Mucosa of descending colon (tissue), 3 donors: ENCODE measurements at regions not wholly inside any gene's neighbourhood (a gene's known extent, or its start where the extent isn't known, plus 50 kb on each side); places are given as distances from the start of the nearest gene placed in this dataset.

Experiments
- ATAC-seq: fragments of 200-7000 bp; cut with Tn5 transposase; one replicate; pipeline ENCODE4 v1.9.1; 2020; ENCODE audit warnings: mild to moderate bottlenecking, moderate library complexity
- DNase-seq, 3 donors: peaks; one replicate each; pipeline ENCODE4 v3.0.0-alpha.2; 2020
- H3K36me3 ChIP-seq: fragments of 200-600 bp; one replicate; pipeline ENCODE4 v1.8.0; 2021; ENCODE audit warnings: low read depth, mild to moderate bottlenecking
- H3K4me1 ChIP-seq: fragments of 200-600 bp; one replicate; pipeline ENCODE4 v1.8.0; 2021; ENCODE audit warnings: low read depth, mild to moderate bottlenecking
- H3K4me3 ChIP-seq: fragments of 200-600 bp; one replicate; pipeline ENCODE4 v1.8.0; 2021; ENCODE audit warnings: mild to moderate bottlenecking
- H3K9me3 ChIP-seq: fragments of 200-600 bp; one replicate; pipeline ENCODE4 v1.8.0; 2021; ENCODE audit warnings: mild to moderate bottlenecking
- intact Hi-C, 2 donors: fragments of 100-400 bp; cut with DNase I in 1 of 2; cut with micrococcal nuclease in 1 of 2; formaldehyde crosslinking; loops; one replicate each; pipeline versions ENCODE4 v1.11.0 to v1.11.1; 2022; cut with DNase I, micrococcal nuclease
- TF ChIP-seq, protein P1 (sequence below): fragments of 200-600 bp; IDR thresholded peaks from one replicate; pipeline ENCODE4 v1.8.0; 2022; ENCODE audit warnings: antibody characterized with exemption, mild to moderate bottlenecking
- donor health status: DM: no; HTN: no; CAD: no; lungs with moderate emphysema.
- donor health status: DM: no; HTN: no; CAD: no.
- donor health status: DM: no; HTN: yes; CAD: no.

DNA sequence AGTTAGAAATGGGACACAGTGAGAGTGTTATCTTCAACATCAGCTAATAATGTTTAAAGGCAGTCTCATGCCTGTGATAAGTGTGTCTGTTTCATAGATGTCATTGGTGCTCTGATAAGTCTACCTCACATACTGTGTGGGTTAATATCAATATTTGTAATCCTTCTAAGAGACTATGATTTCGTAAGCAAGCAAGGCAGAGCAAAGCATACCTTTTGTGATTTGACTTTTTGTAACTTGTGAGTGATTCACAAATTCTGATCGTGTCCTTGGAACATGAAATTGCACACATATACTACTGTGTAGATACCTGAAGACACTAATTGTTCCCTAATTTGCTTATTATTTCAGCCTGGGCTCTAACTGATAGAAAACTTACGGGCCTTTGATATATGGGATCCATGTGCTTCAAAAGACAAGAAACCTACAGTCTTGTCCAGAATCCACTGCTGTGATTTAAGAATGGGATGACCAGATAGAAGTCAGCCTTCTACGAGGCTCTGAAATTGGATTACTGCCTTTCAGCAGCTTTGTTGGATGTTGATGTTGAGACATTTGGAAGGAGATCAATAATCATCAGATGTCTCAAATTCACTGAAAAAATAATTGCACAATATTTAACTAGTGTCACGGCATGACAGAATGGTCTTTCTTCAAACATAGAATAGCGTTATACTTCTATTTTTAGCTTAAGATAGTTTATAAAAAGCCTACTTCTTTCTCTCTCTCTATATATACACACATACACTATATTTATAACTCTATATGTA, 63.2 kb upstream of the KLF6 start:
- intact Hi-C loops = no loop called here
- DNase-seq (no peak), ATAC-seq (no peak)
- H3K9me3 ChIP-seq = no peaks in the 10 kb centered on the region
- H3K36me3 ChIP-seq = no peaks in the 10 kb centered on the region
- no peak overlapping the region for H3K4me3 ChIP-seq
- TF ChIP-seq, protein P1, sequence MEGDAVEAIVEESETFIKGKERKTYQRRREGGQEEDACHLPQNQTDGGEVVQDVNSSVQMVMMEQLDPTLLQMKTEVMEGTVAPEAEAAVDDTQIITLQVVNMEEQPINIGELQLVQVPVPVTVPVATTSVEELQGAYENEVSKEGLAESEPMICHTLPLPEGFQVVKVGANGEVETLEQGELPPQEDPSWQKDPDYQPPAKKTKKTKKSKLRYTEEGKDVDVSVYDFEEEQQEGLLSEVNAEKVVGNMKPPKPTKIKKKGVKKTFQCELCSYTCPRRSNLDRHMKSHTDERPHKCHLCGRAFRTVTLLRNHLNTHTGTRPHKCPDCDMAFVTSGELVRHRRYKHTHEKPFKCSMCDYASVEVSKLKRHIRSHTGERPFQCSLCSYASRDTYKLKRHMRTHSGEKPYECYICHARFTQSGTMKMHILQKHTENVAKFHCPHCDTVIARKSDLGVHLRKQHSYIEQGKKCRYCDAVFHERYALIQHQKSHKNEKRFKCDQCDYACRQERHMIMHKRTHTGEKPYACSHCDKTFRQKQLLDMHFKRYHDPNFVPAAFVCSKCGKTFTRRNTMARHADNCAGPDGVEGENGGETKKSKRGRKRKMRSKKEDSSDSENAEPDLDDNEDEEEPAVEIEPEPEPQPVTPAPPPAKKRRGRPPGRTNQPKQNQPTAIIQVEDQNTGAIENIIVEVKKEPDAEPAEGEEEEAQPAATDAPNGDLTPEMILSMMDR = no peak
- peaks cover 25% of the 10 kb centered on the region for H3K4me1 ChIP-seq

DNA sequence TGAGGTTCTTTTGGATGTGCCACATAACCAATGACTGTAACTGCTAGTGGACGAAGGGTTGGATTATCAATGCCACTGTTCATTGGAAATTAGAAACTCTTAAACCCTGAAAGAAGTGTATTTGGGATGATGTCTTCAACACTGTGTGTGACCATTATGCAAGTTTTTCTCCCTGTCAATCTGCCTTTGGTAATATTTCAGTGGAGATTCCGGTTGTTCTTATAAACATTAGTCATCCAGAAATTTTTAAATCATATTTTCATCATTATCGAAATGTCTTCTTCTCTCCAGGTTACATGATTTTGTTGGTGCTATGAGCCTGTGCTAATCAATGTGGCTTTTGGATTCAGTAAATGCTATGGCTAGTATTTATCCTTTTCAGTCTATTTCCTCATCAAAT, 61.7 kb upstream of the KLF6 start:
- H3K9me3 ChIP-seq = no peaks in the 10 kb centered on the region
- peaks cover 13% of the 10 kb centered on the region for H3K4me1 ChIP-seq
- DNase-seq = no peak
- no peaks in the 10 kb centered on the region for H3K36me3 ChIP-seq
- H3K4me3 ChIP-seq = no peak overlapping the region
- TF ChIP-seq, protein P1 = no peak
- no peak for ATAC-seq
- intact Hi-C loops = no loop called here

DNA sequence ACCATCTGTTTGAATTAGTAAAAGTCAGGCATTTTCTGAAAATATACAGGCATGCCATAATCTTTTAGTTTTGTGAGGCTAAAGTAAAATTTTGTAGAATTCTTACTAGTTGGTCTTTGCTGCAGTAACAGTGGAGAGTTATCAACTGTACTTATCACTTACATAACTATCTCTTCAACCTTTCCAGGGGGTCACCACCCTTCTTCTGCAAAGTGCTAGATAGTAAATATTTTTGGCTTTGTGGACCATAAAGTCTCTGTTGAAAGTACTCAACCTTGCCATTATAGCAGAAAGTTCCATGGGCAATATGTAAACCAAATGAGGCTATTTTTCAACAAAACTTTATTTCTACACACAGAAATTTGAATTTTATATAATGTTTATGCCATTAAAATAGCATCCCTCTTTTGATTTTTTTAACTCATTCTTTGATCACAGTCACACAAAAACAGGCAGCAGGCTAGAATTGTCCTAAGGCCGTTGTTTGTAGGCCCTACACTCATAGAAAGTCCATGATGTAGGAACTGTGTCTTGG, 59.5 kb upstream of the KLF6 start:
- DNase-seq = no peak
- intact Hi-C loops = no loop called here
- Histone ChIP-seq H3K4me1 (no peaks in the 10 kb centered on the region), H3K9me3 (no peaks in the 10 kb centered on the region), H3K4me3 (no peak overlapping the region), H3K36me3 (no peaks in the 10 kb centered on the region)
- ATAC-seq = no peak
- TF ChIP-seq, protein P1 = no peak

DNA sequence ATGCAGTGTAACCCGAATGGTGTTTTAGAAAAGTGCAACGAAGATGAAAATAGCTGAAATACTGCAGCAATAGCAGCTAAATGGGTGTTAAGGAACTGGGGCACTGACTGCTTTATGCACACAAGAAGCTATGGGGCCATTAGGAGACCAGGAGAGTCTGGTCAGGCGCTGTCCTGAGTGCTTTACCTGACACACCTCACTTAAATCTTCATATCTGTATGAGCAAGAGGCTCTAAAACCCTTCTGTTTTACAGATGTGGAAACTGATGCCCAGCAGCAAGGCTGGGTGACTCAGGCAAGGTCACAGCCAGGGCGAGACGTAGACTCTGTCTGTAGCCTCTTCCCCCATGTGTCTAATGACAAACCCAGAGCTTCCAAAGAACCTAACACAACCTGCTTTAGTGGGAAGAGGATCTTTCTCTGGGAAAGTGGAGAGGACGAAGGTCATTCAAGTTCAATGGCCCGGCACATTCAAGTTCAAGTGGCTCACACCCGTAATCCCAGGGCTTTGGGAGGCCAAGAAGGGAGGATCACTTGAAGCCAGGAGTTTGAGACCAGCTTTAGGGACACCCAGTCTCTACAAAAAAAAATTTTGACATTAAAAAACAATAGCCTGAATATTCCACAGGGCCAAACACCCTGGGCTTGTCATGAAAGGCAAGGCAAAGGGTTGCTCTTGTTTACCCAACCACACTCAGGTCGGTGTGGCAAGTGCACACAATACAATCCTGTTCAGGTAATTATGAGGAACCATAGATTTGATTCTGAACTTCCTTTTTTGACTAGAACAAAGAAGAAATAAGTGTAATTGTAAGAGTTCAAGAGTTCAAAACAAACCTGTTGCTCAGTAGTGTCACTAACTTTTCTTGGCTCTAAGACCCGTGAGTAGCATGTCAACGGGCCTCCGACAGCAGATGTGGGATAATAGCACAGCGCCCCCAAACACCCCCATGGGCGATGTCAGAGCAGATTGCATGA, 53.7 kb upstream of the KLF6 start:
- TF ChIP-seq, protein P1 = no peak
- ATAC-seq (peak; percentile 71), DNase-seq (no peak)
- H3K36me3 ChIP-seq = no peaks in the 10 kb centered on the region
- intact Hi-C loops = no loop called here
- peaks cover 5% of the 10 kb centered on the region for H3K4me1 ChIP-seq
- H3K9me3 ChIP-seq = no peaks in the 10 kb centered on the region
- H3K4me3 ChIP-seq = no peak overlapping the region

DNA sequence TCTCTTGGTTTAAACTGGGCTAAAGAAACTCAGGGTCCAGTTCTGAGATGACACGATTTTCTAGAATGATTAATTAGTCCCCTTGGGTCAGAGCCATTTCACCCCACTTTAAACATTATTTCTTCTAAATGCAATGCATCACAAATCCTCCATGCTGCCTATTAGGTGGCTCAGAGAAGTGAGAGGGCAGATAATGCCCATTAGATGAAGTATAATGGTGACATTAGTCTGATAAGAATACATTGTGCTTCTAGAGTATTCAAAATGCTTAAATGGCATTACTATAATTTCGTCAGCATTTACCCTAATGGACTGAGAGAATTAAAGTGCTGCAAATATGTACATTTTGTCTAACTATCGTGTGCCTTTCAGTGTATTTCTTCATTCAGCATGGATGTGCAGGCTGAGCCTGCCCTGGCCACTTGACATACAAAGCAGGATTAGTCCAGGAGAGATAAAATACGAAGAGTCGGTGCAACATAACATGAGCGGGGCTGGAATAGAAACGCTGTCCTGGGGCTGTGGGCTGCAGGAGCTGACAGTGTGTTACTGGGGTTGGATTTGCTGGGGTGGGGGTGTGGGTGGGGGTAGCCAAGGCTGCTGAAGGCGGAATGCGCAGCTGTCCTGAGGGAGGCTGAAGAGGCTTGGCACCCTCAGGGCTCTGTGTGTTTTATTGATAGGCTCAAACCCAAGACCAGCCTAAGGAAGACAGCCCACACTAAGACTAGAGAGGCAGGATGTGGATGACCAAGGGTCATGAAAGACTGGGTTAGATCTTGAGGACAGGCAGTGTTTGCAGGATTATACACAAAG, 52.8 kb upstream of the KLF6 start:
- intact Hi-C loops = no loop called here
- Histone ChIP-seq H3K4me1 (peaks cover 5% of the 10 kb centered on the region), H3K9me3 (no peaks in the 10 kb centered on the region), H3K4me3 (no peak overlapping the region), H3K36me3 (no peaks in the 10 kb centered on the region)
- DNase-seq (no peak), ATAC-seq (no peak)
- TF ChIP-seq, protein P1 = no peak
